Adrenal gland (tissue), 5 donors: ENCODE measurements at regions not wholly inside any gene's neighbourhood (a gene's known extent, or its start where the extent isn't known, plus 50 kb on each side); places are given as distances from the start of the nearest gene placed in this dataset.

Source experiments
- POLR2A ChIP-seq, 2 donors: fragments of 450-650 bp; IDR thresholded peaks; one replicate each; pipeline ENCODE4 v1.6.1; 2017; ENCODE audit warnings: antibody characterized with exemption in 2 of 2, mild to moderate bottlenecking in 2 of 2, moderate library complexity in 1 of 2
- TF ChIP-seq, protein P1 (sequence below), 6 experiments: fragments of 450-650 bp in 4 of 6; fragments of 200-600 bp in 2 of 6; sonication (generic) in 1 of 6; IDR thresholded peaks; 1 replicate in 5 of 6; 2 replicates in 1 of 6; pipeline versions ENCODE4 v1.5.1 to v1.8.0; 2016 to 2021; ENCODE audit warnings: antibody characterized with exemption in 6 of 6, mild to moderate bottlenecking in 2 of 6, moderate library complexity in 1 of 6
- donor health status: DM: no; HTN: no; CAD: no.

DNA sequence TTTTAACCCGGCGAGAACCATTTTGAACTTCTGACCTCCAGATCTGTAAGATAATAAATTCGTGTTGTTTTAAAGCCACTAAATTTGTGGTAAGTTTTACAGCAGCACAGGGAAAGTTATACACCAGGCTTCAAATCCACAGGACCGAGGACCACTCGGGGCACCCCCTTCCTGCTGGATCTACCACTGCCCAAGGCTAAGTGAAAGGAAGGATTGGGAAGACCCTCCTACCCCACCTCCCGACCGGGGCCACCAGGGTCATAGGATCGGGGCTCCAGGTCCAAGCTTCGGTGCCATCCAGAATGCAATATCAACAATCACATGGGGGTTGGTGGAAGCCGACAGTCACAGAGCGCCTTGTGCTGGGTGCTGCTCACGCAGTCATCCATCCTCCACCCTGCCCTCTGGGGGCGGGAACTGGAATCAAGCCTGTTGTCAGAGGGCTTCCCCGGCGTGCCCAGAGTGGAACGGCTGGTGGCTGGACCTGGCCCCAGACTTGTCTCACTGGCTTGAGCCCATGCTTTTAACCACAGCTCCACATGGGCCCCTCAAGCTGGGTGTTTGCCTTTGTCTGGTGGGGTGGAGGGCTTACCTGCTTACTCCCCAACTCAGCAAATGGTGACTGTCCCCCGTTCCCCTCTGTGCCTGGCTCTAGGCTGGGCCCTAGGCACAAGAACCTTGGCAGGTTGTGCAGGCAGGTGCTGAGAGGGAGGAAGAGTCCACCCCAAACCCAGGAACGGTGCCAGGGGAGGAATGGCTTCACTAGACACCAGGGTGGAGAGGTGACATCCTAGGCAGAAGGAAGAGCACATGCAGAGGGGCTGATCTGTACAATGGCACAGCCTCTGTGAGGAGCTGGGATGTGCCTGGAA, 180.3 kb upstream of the RTL1 start:
- TF ChIP-seq, protein P1, sequence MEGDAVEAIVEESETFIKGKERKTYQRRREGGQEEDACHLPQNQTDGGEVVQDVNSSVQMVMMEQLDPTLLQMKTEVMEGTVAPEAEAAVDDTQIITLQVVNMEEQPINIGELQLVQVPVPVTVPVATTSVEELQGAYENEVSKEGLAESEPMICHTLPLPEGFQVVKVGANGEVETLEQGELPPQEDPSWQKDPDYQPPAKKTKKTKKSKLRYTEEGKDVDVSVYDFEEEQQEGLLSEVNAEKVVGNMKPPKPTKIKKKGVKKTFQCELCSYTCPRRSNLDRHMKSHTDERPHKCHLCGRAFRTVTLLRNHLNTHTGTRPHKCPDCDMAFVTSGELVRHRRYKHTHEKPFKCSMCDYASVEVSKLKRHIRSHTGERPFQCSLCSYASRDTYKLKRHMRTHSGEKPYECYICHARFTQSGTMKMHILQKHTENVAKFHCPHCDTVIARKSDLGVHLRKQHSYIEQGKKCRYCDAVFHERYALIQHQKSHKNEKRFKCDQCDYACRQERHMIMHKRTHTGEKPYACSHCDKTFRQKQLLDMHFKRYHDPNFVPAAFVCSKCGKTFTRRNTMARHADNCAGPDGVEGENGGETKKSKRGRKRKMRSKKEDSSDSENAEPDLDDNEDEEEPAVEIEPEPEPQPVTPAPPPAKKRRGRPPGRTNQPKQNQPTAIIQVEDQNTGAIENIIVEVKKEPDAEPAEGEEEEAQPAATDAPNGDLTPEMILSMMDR (IDR thresholded peaks at IDR 0.05) = no peak
- no peak for TF ChIP-seq POLR2A (IDR thresholded peaks at IDR 0.05)
